NK-92 treated with Interleukin-12 subunit alpha and Interleukin-12 subunit beta, amount 100 ng/mL, for 24 hours (cell line): ENCODE measurements at regions not wholly inside any gene's neighbourhood (a gene's known extent, or its start where the extent isn't known, plus 50 kb on each side); places are given as distances from the start of the nearest gene placed in this dataset.

Experiments
- DNase-seq: peaks from one replicate; lab custom pipeline; 2025; lab: John Stamatoyannopoulos, UW

- DNase-seq: no peak
Observed at GRCh38 chr7:46446151-46446550, 525.1 kb upstream of the IGFBP3 start.

- no peak for DNase-seq
Observed at GRCh38 chr7:46444256-46444655, 523.2 kb upstream of the IGFBP3 start.

GRCh38 chr7:46440186-46440585 lies 519.1 kb upstream of the IGFBP3 start:
- no peak for DNase-seq

GRCh38 chr7:46432708-46433107 lies 511.6 kb upstream of the IGFBP3 start:
- no peak for DNase-seq

- DNase-seq: no peak
Observed at GRCh38 chr7:46428295-46428694, 507.2 kb upstream of the IGFBP3 start.

- no peak for DNase-seq
Observed at GRCh38 chr7:46424934-46425333, 503.9 kb upstream of the IGFBP3 start.

GRCh38 chr7:46421441-46422230 lies 500.6 kb upstream of the IGFBP3 start:
- DNase-seq: no peak

GRCh38 chr7:46414946-46415345 lies 493.9 kb upstream of the IGFBP3 start:
- DNase-seq: no peak

GRCh38 chr7:46411236-46411635 lies 490.2 kb upstream of the IGFBP3 start:
- no peak for DNase-seq

GRCh38 chr7:46407125-46407524 lies 486.1 kb upstream of the IGFBP3 start:
- no peak for DNase-seq

GRCh38 chr7:46397591-46397990 lies 476.5 kb upstream of the IGFBP3 start:
- no peak for DNase-seq

- DNase-seq: no peak
Observed at GRCh38 chr7:46396481-46396880, 475.4 kb upstream of the IGFBP3 start.

- no peak for DNase-seq
Observed at GRCh38 chr7:46393142-46393541, 472.1 kb upstream of the IGFBP3 start.

GRCh38 chr7:46391231-46392201 lies 470.4 kb upstream of the IGFBP3 start:
- DNase-seq: no peak

- DNase-seq: no peak
Observed at GRCh38 chr7:46390042-46390441, 469.0 kb upstream of the IGFBP3 start.

- no peak for DNase-seq
Observed at GRCh38 chr7:46389146-46389545, 468.1 kb upstream of the IGFBP3 start.

- DNase-seq: no peak
Observed at GRCh38 chr7:46387646-46388045, 466.6 kb upstream of the IGFBP3 start.

GRCh38 chr7:46386428-46387399 lies 465.6 kb upstream of the IGFBP3 start:
- DNase-seq: no peak

- no peak for DNase-seq
Observed at GRCh38 chr7:46385662-46386309, 464.7 kb upstream of the IGFBP3 start.

- no peak for DNase-seq
Observed at GRCh38 chr7:46383605-46384004, 462.5 kb upstream of the IGFBP3 start.

GRCh38 chr7:46369933-46370654 lies 449.0 kb upstream of the IGFBP3 start:
- DNase-seq: no peak
